Heart left ventricle (tissue), 13 donors: ENCODE measurements at regions not wholly inside any gene's neighbourhood (a gene's known extent, or its start where the extent isn't known, plus 50 kb on each side); places are given as distances from the start of the nearest gene placed in this dataset.

ENCODE experiments used
- POLR2A ChIP-seq, 2 donors: fragments of 450-650 bp; IDR thresholded peaks; one replicate each; pipeline ENCODE4 v1.6.1; 2017; ENCODE audit warnings: antibody characterized with exemption in 2 of 2, mild to moderate bottlenecking in 2 of 2, moderate library complexity in 2 of 2
- TF ChIP-seq, protein P1 (sequence below), 12 donors: fragments of 200-600 bp; sonication (generic) in 4 of 12; IDR thresholded peaks; one replicate each; pipeline versions ENCODE4 v1.5.0 to v1.8.0; 2018 to 2022; ENCODE audit warnings: antibody characterized with exemption in 12 of 12, mild to moderate bottlenecking in 5 of 12
- donor health status: ischemic (EF 13 %, LVEDD 7.1; RV severe dilation, severe dysfunction).
- donor health status: DM: no; HTN: yes; CAD: no.
- donor health status: DM: no; HTN: no; CAD: no.
- donor health status: ischemic (EF 25% LVEDD 6.9; RV normal size, moderate dysfunction).
- donor health status: ischemic (EF 25% LVEDD 5.7; RV mildly dilated, moderate dysfunction).
- donor health status: ischemic (EF 35%, LVEDD 5.7; RV mildly dilated, moderate dysfunction).
- donor health status: nonischemic (EF 11% LVEDD 7.7; RV severe dilation, severe dysfunction).
- donor health status: DM: yes; HTN: yes; CAD: no.
- donor health status: PGD.
- donor health status: ischemic (EF 29% LVEDD 5.4; RV normal size, mild dysfunction).
- donor health status: nonischemic (EF 23%, LVEDD 6.1; RV moderate dilation, normal function).

DNA sequence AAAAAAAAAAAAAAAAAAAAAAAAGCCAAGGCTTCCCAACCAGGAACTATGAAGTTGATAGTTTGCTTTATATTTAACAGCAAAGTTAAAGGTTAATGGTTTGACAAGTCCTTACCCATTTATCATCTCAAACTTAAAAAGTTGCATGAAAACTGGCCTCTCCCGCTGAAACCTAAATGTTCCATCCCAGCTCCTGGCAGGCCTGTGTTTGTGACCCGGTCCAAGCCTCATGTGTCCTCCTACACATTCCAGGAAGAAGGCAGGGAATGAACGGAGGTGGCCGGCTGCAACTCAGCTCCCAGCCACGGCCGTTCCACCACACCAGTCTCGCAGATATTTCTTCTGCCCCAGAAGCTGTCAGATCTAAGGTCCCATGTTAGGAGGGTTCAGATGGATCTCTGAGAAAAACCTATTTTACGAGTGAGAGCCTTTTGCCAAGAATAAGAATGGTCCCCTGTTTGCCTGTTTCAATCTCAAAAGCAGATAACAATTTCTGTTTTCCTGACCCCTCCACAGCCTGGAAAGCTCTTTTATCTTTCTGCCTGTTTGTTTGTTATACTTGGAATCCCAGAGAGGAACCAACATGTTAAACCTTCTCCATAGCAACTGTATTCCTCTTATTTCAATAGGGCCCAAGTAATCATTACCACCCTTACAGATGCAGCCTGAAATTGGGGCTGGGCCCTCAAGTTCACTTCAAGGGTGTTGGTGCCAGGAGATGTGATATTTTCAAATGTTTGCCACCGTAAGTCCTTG is 56.5 kb downstream of the KCTD12 start:
- no peak for TF ChIP-seq POLR2A (IDR thresholded peaks at IDR 0.05)
- TF ChIP-seq, protein P1, sequence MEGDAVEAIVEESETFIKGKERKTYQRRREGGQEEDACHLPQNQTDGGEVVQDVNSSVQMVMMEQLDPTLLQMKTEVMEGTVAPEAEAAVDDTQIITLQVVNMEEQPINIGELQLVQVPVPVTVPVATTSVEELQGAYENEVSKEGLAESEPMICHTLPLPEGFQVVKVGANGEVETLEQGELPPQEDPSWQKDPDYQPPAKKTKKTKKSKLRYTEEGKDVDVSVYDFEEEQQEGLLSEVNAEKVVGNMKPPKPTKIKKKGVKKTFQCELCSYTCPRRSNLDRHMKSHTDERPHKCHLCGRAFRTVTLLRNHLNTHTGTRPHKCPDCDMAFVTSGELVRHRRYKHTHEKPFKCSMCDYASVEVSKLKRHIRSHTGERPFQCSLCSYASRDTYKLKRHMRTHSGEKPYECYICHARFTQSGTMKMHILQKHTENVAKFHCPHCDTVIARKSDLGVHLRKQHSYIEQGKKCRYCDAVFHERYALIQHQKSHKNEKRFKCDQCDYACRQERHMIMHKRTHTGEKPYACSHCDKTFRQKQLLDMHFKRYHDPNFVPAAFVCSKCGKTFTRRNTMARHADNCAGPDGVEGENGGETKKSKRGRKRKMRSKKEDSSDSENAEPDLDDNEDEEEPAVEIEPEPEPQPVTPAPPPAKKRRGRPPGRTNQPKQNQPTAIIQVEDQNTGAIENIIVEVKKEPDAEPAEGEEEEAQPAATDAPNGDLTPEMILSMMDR (IDR thresholded peaks at IDR 0.05) = no peak
